ENCODE measurements at regions not wholly inside any gene's neighbourhood (a gene's known extent, or its start where the extent isn't known, plus 50 kb on each side); places are given as distances from the start of the nearest gene placed in this dataset.

GRCh38 chr12:115755725-115756085, 521.8 kb downstream of the MED13L start:
- TF ChIP-seq, protein P1, sequence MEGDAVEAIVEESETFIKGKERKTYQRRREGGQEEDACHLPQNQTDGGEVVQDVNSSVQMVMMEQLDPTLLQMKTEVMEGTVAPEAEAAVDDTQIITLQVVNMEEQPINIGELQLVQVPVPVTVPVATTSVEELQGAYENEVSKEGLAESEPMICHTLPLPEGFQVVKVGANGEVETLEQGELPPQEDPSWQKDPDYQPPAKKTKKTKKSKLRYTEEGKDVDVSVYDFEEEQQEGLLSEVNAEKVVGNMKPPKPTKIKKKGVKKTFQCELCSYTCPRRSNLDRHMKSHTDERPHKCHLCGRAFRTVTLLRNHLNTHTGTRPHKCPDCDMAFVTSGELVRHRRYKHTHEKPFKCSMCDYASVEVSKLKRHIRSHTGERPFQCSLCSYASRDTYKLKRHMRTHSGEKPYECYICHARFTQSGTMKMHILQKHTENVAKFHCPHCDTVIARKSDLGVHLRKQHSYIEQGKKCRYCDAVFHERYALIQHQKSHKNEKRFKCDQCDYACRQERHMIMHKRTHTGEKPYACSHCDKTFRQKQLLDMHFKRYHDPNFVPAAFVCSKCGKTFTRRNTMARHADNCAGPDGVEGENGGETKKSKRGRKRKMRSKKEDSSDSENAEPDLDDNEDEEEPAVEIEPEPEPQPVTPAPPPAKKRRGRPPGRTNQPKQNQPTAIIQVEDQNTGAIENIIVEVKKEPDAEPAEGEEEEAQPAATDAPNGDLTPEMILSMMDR (conservative IDR thresholded peaks at IDR 0.05; ENCODE audit: low read depth, low read length): no peak
- TF ChIP-seq EZH2 (IDR thresholded peaks at IDR 0.05; ENCODE audit: low read length, unreplicated experiment): no peak
